IPS-NIHi11 (cell line): ENCODE measurements at regions not wholly inside any gene's neighbourhood (a gene's known extent, or its start where the extent isn't known, plus 50 kb on each side); places are given as distances from the start of the nearest gene placed in this dataset.
A peak's percentile ranks its signal among the peaks of the same experiment; 100 is the strongest.

Source experiments
- DNase-seq: peaks from one replicate; pipeline ENCODE4 v3.0.0; 2012; ENCODE audit warnings: mixed read lengths, low spot score

- DNase-seq = no peak
Observed at GRCh38 chr3:7913283-7913682, 588.3 kb upstream of the LMCD1 start.

GRCh38 chr3:7915356-7915755 is 586.3 kb upstream of the LMCD1 start:
- no peak for DNase-seq

- no peak for DNase-seq
Observed at GRCh38 chr3:7917443-7918151, 584.0 kb upstream of the LMCD1 start.

- DNase-seq = no peak
Observed at GRCh38 chr3:7920211-7920610, 581.4 kb upstream of the LMCD1 start.

- DNase-seq = no peak
Observed at GRCh38 chr3:7924228-7924627, 577.4 kb upstream of the LMCD1 start.

GRCh38 chr3:7927015-7927414 is 574.6 kb upstream of the LMCD1 start:
- no peak for DNase-seq

- no peak for DNase-seq
Observed at GRCh38 chr3:7927864-7928263, 573.8 kb upstream of the LMCD1 start.

GRCh38 chr3:7929319-7929889 is 572.2 kb upstream of the LMCD1 start:
- DNase-seq = no peak

- no peak for DNase-seq
Observed at GRCh38 chr3:7934362-7934761, 567.3 kb upstream of the LMCD1 start.

GRCh38 chr3:7947930-7948329 is 553.7 kb upstream of the LMCD1 start:
- no peak for DNase-seq

GRCh38 chr3:7950890-7951289 is 550.7 kb upstream of the LMCD1 start:
- DNase-seq = no peak

- DNase-seq = no peak
Observed at GRCh38 chr3:7953449-7954014, 548.1 kb upstream of the LMCD1 start.

- no peak for DNase-seq
Observed at GRCh38 chr3:7957024-7957423, 544.6 kb upstream of the LMCD1 start.

- no peak for DNase-seq
Observed at GRCh38 chr3:7959094-7959493, 542.5 kb upstream of the LMCD1 start.

GRCh38 chr3:7960601-7961000 is 541.0 kb upstream of the LMCD1 start:
- DNase-seq = no peak

GRCh38 chr3:7962301-7962700 is 539.3 kb upstream of the LMCD1 start:
- DNase-seq = no peak

- peak; percentile 17 for DNase-seq
Observed at GRCh38 chr3:7964899-7965298, 536.7 kb upstream of the LMCD1 start.

- no peak for DNase-seq
Observed at GRCh38 chr3:7973006-7973405, 528.6 kb upstream of the LMCD1 start.

- DNase-seq = no peak
Observed at GRCh38 chr3:7977245-7978086, 524.2 kb upstream of the LMCD1 start.

GRCh38 chr3:7978087-7978422 is 523.6 kb upstream of the LMCD1 start:
- DNase-seq = no peak

GRCh38 chr3:7982126-7982525 is 519.5 kb upstream of the LMCD1 start:
- DNase-seq = no peak

- DNase-seq = peak; percentile 74
Observed at GRCh38 chr3:7999384-7999783, 502.2 kb upstream of the LMCD1 start.

- no peak for DNase-seq
Observed at GRCh38 chr3:8001307-8001706, 500.3 kb upstream of the LMCD1 start.
